ENCODE measurements at regions not wholly inside any gene's neighbourhood (a gene's known extent, or its start where the extent isn't known, plus 50 kb on each side); places are given as distances from the start of the nearest gene placed in this dataset.

- Histone ChIP-seq H3K27me3 (ENCODE audit: control insufficient read depth, low read length) (no peaks in the 10 kb centered on the region), H4K20me1 (ENCODE audit: control insufficient read depth, insufficient read depth, low read depth, low read length) (no peaks in the 10 kb centered on the region), H3K36me3 (ENCODE audit: control insufficient read depth, low read length) (no peaks in the 10 kb centered on the region), H3K4me1 (ENCODE audit: control insufficient read depth, low read length) (no peaks in the 10 kb centered on the region), H3K9me3 (ENCODE audit: control insufficient read depth, insufficient read depth, low read length) (no peaks in the 10 kb centered on the region), H3K4me3 (ENCODE audit: low read length) (no peak overlapping the region), H3K4me2 (ENCODE audit: low read length) (no peak overlapping the region), H3K9me2 (replicated peaks; ENCODE audit: control insufficient read depth, low read length) (no peaks in the 10 kb centered on the region), H3K79me2 (ENCODE audit: control insufficient read depth, low read length) (no peaks in the 10 kb centered on the region), H3K27ac (ENCODE audit: low read depth, low read length) (no peak overlapping the region), H3F3A (ENCODE audit: control insufficient read depth, insufficient read depth) (no peaks in the 10 kb centered on the region)
- TF ChIP-seq EZH2phosphoT487 (IDR thresholded peaks at IDR 0.05; ENCODE audit: borderline replicate concordance, low read length) (no peak), CTCF (IDR thresholded peaks at IDR 0.05; ENCODE audit: low read depth, low read length, poor library complexity, severe bottlenecking) (no peak)
Measured at GRCh38 chr10:4587466-4587865, 238.5 kb upstream of the AKR1E2 start.

- Histone ChIP-seq H3K79me2 (ENCODE audit: control insufficient read depth, low read length) (no peaks in the 10 kb centered on the region), H3K4me3 (ENCODE audit: low read length) (no peak overlapping the region), H3K27me3 (ENCODE audit: control insufficient read depth, low read length) (no peaks in the 10 kb centered on the region), H3K4me1 (ENCODE audit: control insufficient read depth, low read length) (no peaks in the 10 kb centered on the region), H3K36me3 (ENCODE audit: control insufficient read depth, low read length) (no peaks in the 10 kb centered on the region), H3K27ac (ENCODE audit: low read depth, low read length) (no peak overlapping the region), H3F3A (ENCODE audit: control insufficient read depth, insufficient read depth) (no peaks in the 10 kb centered on the region), H3K9me3 (ENCODE audit: control insufficient read depth, insufficient read depth, low read length) (no peaks in the 10 kb centered on the region), H3K9me2 (replicated peaks; ENCODE audit: control insufficient read depth, low read length) (no peaks in the 10 kb centered on the region), H3K4me2 (ENCODE audit: low read length) (no peak overlapping the region), H4K20me1 (ENCODE audit: control insufficient read depth, insufficient read depth, low read depth, low read length) (no peaks in the 10 kb centered on the region)
- TF ChIP-seq CTCF (IDR thresholded peaks at IDR 0.05; ENCODE audit: low read depth, low read length, poor library complexity, severe bottlenecking) = no peak
- no peak for TF ChIP-seq EZH2phosphoT487 (IDR thresholded peaks at IDR 0.05; ENCODE audit: borderline replicate concordance, low read length)
Measured at GRCh38 chr10:4586776-4587175, 239.2 kb upstream of the AKR1E2 start.

GRCh38 chr10:4581929-4582328 lies 244.1 kb upstream of the AKR1E2 start:
- TF ChIP-seq CTCF (IDR thresholded peaks at IDR 0.05; ENCODE audit: low read depth, low read length, poor library complexity, severe bottlenecking) = no peak
- no peak for TF ChIP-seq EZH2phosphoT487 (IDR thresholded peaks at IDR 0.05; ENCODE audit: borderline replicate concordance, low read length)
- Histone ChIP-seq H3K4me3 (ENCODE audit: low read length) (no peak overlapping the region), H3K9me2 (replicated peaks; ENCODE audit: control insufficient read depth, low read length) (no peaks in the 10 kb centered on the region), H3K79me2 (ENCODE audit: control insufficient read depth, low read length) (no peaks in the 10 kb centered on the region), H3K9me3 (ENCODE audit: control insufficient read depth, insufficient read depth, low read length) (no peaks in the 10 kb centered on the region), H3K4me2 (ENCODE audit: low read length) (no peak overlapping the region), H3K27ac (ENCODE audit: low read depth, low read length) (no peak overlapping the region), H3K27me3 (ENCODE audit: control insufficient read depth, low read length) (no peaks in the 10 kb centered on the region), H4K20me1 (ENCODE audit: control insufficient read depth, insufficient read depth, low read depth, low read length) (no peaks in the 10 kb centered on the region), H3K36me3 (ENCODE audit: control insufficient read depth, low read length) (no peaks in the 10 kb centered on the region), H3K4me1 (ENCODE audit: control insufficient read depth, low read length) (no peaks in the 10 kb centered on the region), H3F3A (ENCODE audit: control insufficient read depth, insufficient read depth) (no peaks in the 10 kb centered on the region)

GRCh38 chr10:4579844-4580243 lies 246.2 kb upstream of the AKR1E2 start:
- H3K4me2 ChIP-seq (ENCODE audit: low read length) = no peak overlapping the region
- TF ChIP-seq EZH2phosphoT487 (IDR thresholded peaks at IDR 0.05; ENCODE audit: borderline replicate concordance, low read length) = no peak
- no peak for TF ChIP-seq CTCF (IDR thresholded peaks at IDR 0.05; ENCODE audit: low read depth, low read length, poor library complexity, severe bottlenecking)

More at GRCh38 chr10:4579844-4580243, 246.2 kb upstream of the AKR1E2 start:
- no peak overlapping the region for H3K4me3 ChIP-seq (ENCODE audit: low read length)
- no peaks in the 10 kb centered on the region for H3K36me3 ChIP-seq (ENCODE audit: control insufficient read depth, low read length)
- H4K20me1 ChIP-seq (ENCODE audit: control insufficient read depth, insufficient read depth, low read depth, low read length) = no peaks in the 10 kb centered on the region
- H3K27ac ChIP-seq (ENCODE audit: low read depth, low read length) = no peak overlapping the region
- H3K9me3 ChIP-seq (ENCODE audit: control insufficient read depth, insufficient read depth, low read length) = no peaks in the 10 kb centered on the region
- no peaks in the 10 kb centered on the region for H3K27me3 ChIP-seq (ENCODE audit: control insufficient read depth, low read length)
- no peaks in the 10 kb centered on the region for H3K4me1 ChIP-seq (ENCODE audit: control insufficient read depth, low read length)
- H3K9me2 ChIP-seq (replicated peaks; ENCODE audit: control insufficient read depth, low read length) = no peaks in the 10 kb centered on the region
- no peaks in the 10 kb centered on the region for H3K79me2 ChIP-seq (ENCODE audit: control insufficient read depth, low read length)
- no peaks in the 10 kb centered on the region for H3F3A ChIP-seq (ENCODE audit: control insufficient read depth, insufficient read depth)
